ENCODE measurements at regions not wholly inside any gene's neighbourhood (a gene's known extent, or its start where the extent isn't known, plus 50 kb on each side); places are given as distances from the start of the nearest gene placed in this dataset.

DNA sequence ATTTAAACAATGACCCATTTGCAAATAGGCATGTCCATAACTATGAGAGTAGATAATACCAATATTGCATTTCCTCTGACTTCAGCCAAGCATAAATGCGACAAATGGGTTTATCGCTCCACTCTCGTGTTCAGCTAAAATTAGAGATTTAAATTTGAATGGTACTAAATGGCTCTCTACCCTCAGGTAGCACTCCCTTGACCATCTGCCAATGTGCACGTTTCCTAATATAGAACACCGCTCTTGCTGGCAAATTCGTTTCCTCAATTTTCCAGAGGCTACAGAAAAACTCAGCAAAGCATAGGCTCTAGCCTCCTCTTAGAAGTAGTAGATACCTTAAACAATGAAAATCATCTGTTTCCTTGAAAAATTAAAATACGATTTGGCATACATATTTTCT lies 251.6 kb downstream of the ADGRA3 start:
- DNase-seq, result no peak
- Histone ChIP-seq H3K79me1 (ENCODE audit: low read length) (no peaks in the 10 kb centered on the region), H3K4me2 (ENCODE audit: low read length) (no peak overlapping the region), H3K36me3 (ENCODE audit: control insufficient read depth, insufficient read depth, low read length) (no peaks in the 10 kb centered on the region), H3K79me2 (ENCODE audit: control insufficient read depth, insufficient read depth, low read length) (no peaks in the 10 kb centered on the region), H2BK120ac (ENCODE audit: low read depth, low read length) (no peak overlapping the region), H2BK15ac (replicated peaks; ENCODE audit: low read depth) (no peak overlapping the region), H2BK5ac (ENCODE audit: low read length) (no peak overlapping the region), H4K8ac (ENCODE audit: low read depth, low read length) (no peak overlapping the region), H3K4ac (ENCODE audit: low read depth, low read length) (no peak overlapping the region), H3K27me3 (ENCODE audit: insufficient read depth, low read length, poor library complexity) (no peaks in the 10 kb centered on the region), H3K9ac (ENCODE audit: low read length) (no peak overlapping the region), H3K56ac (ENCODE audit: low read length) (no peak overlapping the region), H3K4me3 (ENCODE audit: low read length) (no peak overlapping the region), H3K27ac (ENCODE audit: low read depth, low read length) (no peak overlapping the region), H4K5ac (ENCODE audit: low read length) (no peak overlapping the region), H3K23ac (ENCODE audit: low read length) (no peak overlapping the region), H3K4me1 (ENCODE audit: control insufficient read depth, low read depth, low read length) (no peaks in the 10 kb centered on the region), H3K18ac (ENCODE audit: low read length) (no peak overlapping the region), H2AK5ac (ENCODE audit: low read length) (no peak overlapping the region)
- WGBS (ENCODE audit: extremely low coverage, insufficient coverage, low lambda C conversion rate), result no CpG with 5 or more reads among the region's 7 CpGs

DNA sequence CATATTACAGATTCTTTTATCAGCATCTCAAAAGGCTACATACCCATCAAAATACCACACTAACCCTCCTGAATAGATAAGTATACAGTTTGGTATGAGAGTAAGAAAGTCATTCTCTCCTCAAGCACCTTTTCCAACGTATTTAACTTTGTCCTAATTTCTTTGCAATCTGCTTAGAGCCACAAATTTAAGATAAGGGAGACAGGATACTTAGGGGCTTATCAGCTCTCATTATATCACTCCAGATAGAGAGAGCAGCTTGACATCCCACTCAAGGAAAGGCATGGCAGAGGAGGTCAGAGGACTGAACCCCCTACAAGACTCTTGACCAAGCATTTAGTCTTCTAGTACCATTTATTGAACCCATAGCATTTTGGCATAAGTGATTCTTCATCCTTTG lies 262.4 kb downstream of the ADGRA3 start:
- H3K79me2 ChIP-seq (ENCODE audit: control insufficient read depth, insufficient read depth, low read length), result no peaks in the 10 kb centered on the region
- H3K56ac ChIP-seq (ENCODE audit: low read length), result no peak overlapping the region

DNA sequence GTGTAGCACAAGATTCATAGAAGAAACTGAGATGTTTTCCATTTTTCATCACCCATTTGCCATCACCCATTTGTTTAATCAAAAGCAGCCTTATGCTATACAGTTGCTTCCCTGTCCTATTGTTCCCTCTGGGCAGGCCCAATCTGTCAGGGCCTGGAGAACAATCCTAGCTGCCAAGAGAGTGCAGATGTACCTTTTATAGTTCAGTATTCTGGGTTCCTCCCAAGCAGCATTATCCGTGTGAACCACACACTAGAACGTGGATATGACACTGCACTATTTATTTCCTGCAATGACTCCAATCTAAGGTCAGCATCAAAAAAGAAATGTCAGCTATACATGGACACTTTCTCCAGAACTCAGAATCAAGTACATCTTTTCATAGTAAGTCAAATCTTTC lies 269.0 kb downstream of the ADGRA3 start:
- H3K18ac ChIP-seq (ENCODE audit: low read length), result no peak overlapping the region
- no peaks in the 10 kb centered on the region for H3K27me3 ChIP-seq (ENCODE audit: insufficient read depth, low read length, poor library complexity)
- no peak overlapping the region for H3K9ac ChIP-seq (ENCODE audit: low read length)
- H2BK5ac ChIP-seq (ENCODE audit: low read length), result no peak overlapping the region
- H3K4ac ChIP-seq (ENCODE audit: low read depth, low read length), result no peak overlapping the region
- no peak overlapping the region for H2AK5ac ChIP-seq (ENCODE audit: low read length)
- no peak overlapping the region for H4K8ac ChIP-seq (ENCODE audit: low read depth, low read length)
- H3K4me3 ChIP-seq (ENCODE audit: low read length), result no peak overlapping the region
- H4K5ac ChIP-seq (ENCODE audit: low read length), result no peak overlapping the region
- DNase-seq, result no peak
- no peak overlapping the region for H3K4me2 ChIP-seq (ENCODE audit: low read length)
- H3K23ac ChIP-seq (ENCODE audit: low read length), result no peak overlapping the region
- H3K36me3 ChIP-seq (ENCODE audit: control insufficient read depth, insufficient read depth, low read length), result no peaks in the 10 kb centered on the region
- no peak overlapping the region for H3K27ac ChIP-seq (ENCODE audit: low read depth, low read length)
- H3K56ac ChIP-seq (ENCODE audit: low read length), result no peak overlapping the region
- H3K4me1 ChIP-seq (ENCODE audit: control insufficient read depth, low read depth, low read length), result no peaks in the 10 kb centered on the region
- no CpG with 5 or more reads among the region's 2 CpGs for WGBS (ENCODE audit: extremely low coverage, insufficient coverage, low lambda C conversion rate)
- no peak overlapping the region for H2BK15ac ChIP-seq (replicated peaks; ENCODE audit: low read depth)
- no peaks in the 10 kb centered on the region for H3K79me1 ChIP-seq (ENCODE audit: low read length)
- H3K79me2 ChIP-seq (ENCODE audit: control insufficient read depth, insufficient read depth, low read length), result no peaks in the 10 kb centered on the region
- H2BK120ac ChIP-seq (ENCODE audit: low read depth, low read length), result no peak overlapping the region

More for the DNA sequence above, 262.4 kb downstream of the ADGRA3 start:
- no peaks in the 10 kb centered on the region for H3K4me1 ChIP-seq (ENCODE audit: control insufficient read depth, low read depth, low read length)
- no peaks in the 10 kb centered on the region for H3K36me3 ChIP-seq (ENCODE audit: control insufficient read depth, insufficient read depth, low read length)
- H3K4ac ChIP-seq (ENCODE audit: low read depth, low read length), result no peak overlapping the region
- no peak overlapping the region for H2BK5ac ChIP-seq (ENCODE audit: low read length)
- no peak overlapping the region for H3K4me2 ChIP-seq (ENCODE audit: low read length)
- no peaks in the 10 kb centered on the region for H3K27me3 ChIP-seq (ENCODE audit: insufficient read depth, low read length, poor library complexity)
- no peaks in the 10 kb centered on the region for H3K79me1 ChIP-seq (ENCODE audit: low read length)
- H2BK15ac ChIP-seq (replicated peaks; ENCODE audit: low read depth), result no peak overlapping the region
- H4K8ac ChIP-seq (ENCODE audit: low read depth, low read length), result no peak overlapping the region
- H3K9ac ChIP-seq (ENCODE audit: low read length), result no peak overlapping the region
- no peak overlapping the region for H3K27ac ChIP-seq (ENCODE audit: low read depth, low read length)
- H3K23ac ChIP-seq (ENCODE audit: low read length), result no peak overlapping the region
- no CpG with 5 or more reads among the region's 1 CpG for WGBS (ENCODE audit: extremely low coverage, insufficient coverage, low lambda C conversion rate)
- no peak overlapping the region for H3K4me3 ChIP-seq (ENCODE audit: low read length)
- no peak overlapping the region for H2BK120ac ChIP-seq (ENCODE audit: low read depth, low read length)
- no peak overlapping the region for H2AK5ac ChIP-seq (ENCODE audit: low read length)
- H3K18ac ChIP-seq (ENCODE audit: low read length), result no peak overlapping the region
- DNase-seq, result peak; percentile 79
- no peak overlapping the region for H4K5ac ChIP-seq (ENCODE audit: low read length)

GRCh38 chr4:22245294-22245693 lies 270.6 kb downstream of the ADGRA3 start:
- Histone ChIP-seq H4K5ac (ENCODE audit: low read length) (no peak overlapping the region), H3K4me1 (ENCODE audit: control insufficient read depth, low read depth, low read length) (no peaks in the 10 kb centered on the region), H3K4ac (ENCODE audit: low read depth, low read length) (no peak overlapping the region), H2BK15ac (replicated peaks; ENCODE audit: low read depth) (no peak overlapping the region), H3K9ac (ENCODE audit: low read length) (no peak overlapping the region), H3K79me2 (ENCODE audit: control insufficient read depth, insufficient read depth, low read length) (no peaks in the 10 kb centered on the region), H4K8ac (ENCODE audit: low read depth, low read length) (no peak overlapping the region), H3K27ac (ENCODE audit: low read depth, low read length) (no peak overlapping the region), H3K4me2 (ENCODE audit: low read length) (no peak overlapping the region), H3K18ac (ENCODE audit: low read length) (no peak overlapping the region), H3K4me3 (ENCODE audit: low read length) (no peak overlapping the region), H2BK5ac (ENCODE audit: low read length) (no peak overlapping the region), H3K27me3 (ENCODE audit: insufficient read depth, low read length, poor library complexity) (no peaks in the 10 kb centered on the region), H3K23ac (ENCODE audit: low read length) (no peak overlapping the region), H2AK5ac (ENCODE audit: low read length) (no peak overlapping the region), H3K56ac (ENCODE audit: low read length) (no peak overlapping the region), H3K79me1 (ENCODE audit: low read length) (no peaks in the 10 kb centered on the region), H2BK120ac (ENCODE audit: low read depth, low read length) (no peak overlapping the region), H3K36me3 (ENCODE audit: control insufficient read depth, insufficient read depth, low read length) (no peaks in the 10 kb centered on the region)
- no CpG with 5 or more reads among the region's 2 CpGs for WGBS (ENCODE audit: extremely low coverage, insufficient coverage, low lambda C conversion rate)
- no peak for DNase-seq

DNA sequence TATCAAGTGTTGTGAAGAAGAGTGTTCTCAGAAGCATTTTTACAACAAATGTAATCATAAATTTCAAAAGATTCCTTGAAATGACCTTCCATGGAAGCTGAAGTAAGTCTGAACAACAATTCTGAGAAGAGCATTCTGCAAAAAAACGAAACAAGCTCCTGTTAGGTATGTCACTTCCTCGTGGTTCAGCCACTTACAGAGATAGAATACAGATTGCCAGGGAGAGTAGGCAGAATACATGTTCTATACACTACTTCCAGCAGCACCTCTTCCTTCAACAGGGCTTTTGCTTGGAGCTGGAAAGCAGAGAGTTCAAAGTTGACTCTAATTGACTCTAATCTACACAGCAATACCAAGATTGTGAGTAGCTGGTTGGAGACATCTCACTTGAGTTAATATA lies 274.5 kb downstream of the ADGRA3 start:
- H3K18ac ChIP-seq (ENCODE audit: low read length), result no peak overlapping the region
- H3K27me3 ChIP-seq (ENCODE audit: insufficient read depth, low read length, poor library complexity), result no peaks in the 10 kb centered on the region
- H3K23ac ChIP-seq (ENCODE audit: low read length), result no peak overlapping the region
- no peak overlapping the region for H3K4me2 ChIP-seq (ENCODE audit: low read length)
- no peak overlapping the region for H3K4ac ChIP-seq (ENCODE audit: low read depth, low read length)
- H3K9ac ChIP-seq (ENCODE audit: low read length), result no peak overlapping the region
- no peak overlapping the region for H2BK15ac ChIP-seq (replicated peaks; ENCODE audit: low read depth)
- H2BK5ac ChIP-seq (ENCODE audit: low read length), result no peak overlapping the region
- no peaks in the 10 kb centered on the region for H3K79me1 ChIP-seq (ENCODE audit: low read length)
- no peak overlapping the region for H3K4me3 ChIP-seq (ENCODE audit: low read length)
- no peak overlapping the region for H4K5ac ChIP-seq (ENCODE audit: low read length)
- H2AK5ac ChIP-seq (ENCODE audit: low read length), result no peak overlapping the region
- no peaks in the 10 kb centered on the region for H3K4me1 ChIP-seq (ENCODE audit: control insufficient read depth, low read depth, low read length)
- no peak overlapping the region for H3K27ac ChIP-seq (ENCODE audit: low read depth, low read length)
- no peak overlapping the region for H3K56ac ChIP-seq (ENCODE audit: low read length)
- no peaks in the 10 kb centered on the region for H3K79me2 ChIP-seq (ENCODE audit: control insufficient read depth, insufficient read depth, low read length)
- H2BK120ac ChIP-seq (ENCODE audit: low read depth, low read length), result no peak overlapping the region
- H3K36me3 ChIP-seq (ENCODE audit: control insufficient read depth, insufficient read depth, low read length), result no peaks in the 10 kb centered on the region
- WGBS (ENCODE audit: extremely low coverage, insufficient coverage, low lambda C conversion rate), result no CpG with 5 or more reads among the region's 2 CpGs
- no peak for DNase-seq
- no peak overlapping the region for H4K8ac ChIP-seq (ENCODE audit: low read depth, low read length)

- H3K23ac ChIP-seq (ENCODE audit: low read length), result no peak overlapping the region
- H3K27me3 ChIP-seq (ENCODE audit: insufficient read depth, low read length, poor library complexity), result no peaks in the 10 kb centered on the region
- no peaks in the 10 kb centered on the region for H3K79me2 ChIP-seq (ENCODE audit: control insufficient read depth, insufficient read depth, low read length)
- H3K36me3 ChIP-seq (ENCODE audit: control insufficient read depth, insufficient read depth, low read length), result no peaks in the 10 kb centered on the region
- no peak overlapping the region for H3K4ac ChIP-seq (ENCODE audit: low read depth, low read length)
- no peak overlapping the region for H2BK5ac ChIP-seq (ENCODE audit: low read length)
- no peak overlapping the region for H3K56ac ChIP-seq (ENCODE audit: low read length)
- H3K27ac ChIP-seq (ENCODE audit: low read depth, low read length), result no peak overlapping the region
- H4K5ac ChIP-seq (ENCODE audit: low read length), result no peak overlapping the region
- H4K8ac ChIP-seq (ENCODE audit: low read depth, low read length), result no peak overlapping the region
- H2BK15ac ChIP-seq (replicated peaks; ENCODE audit: low read depth), result no peak overlapping the region
- no peak overlapping the region for H3K4me3 ChIP-seq (ENCODE audit: low read length)
- no peaks in the 10 kb centered on the region for H3K79me1 ChIP-seq (ENCODE audit: low read length)
- no peak overlapping the region for H2AK5ac ChIP-seq (ENCODE audit: low read length)
- whole genome bisulfite sequencing (ENCODE audit: extremely low coverage, insufficient coverage, low lambda C conversion rate), result no CpG with 5 or more reads among the region's 4 CpGs
- H2BK120ac ChIP-seq (ENCODE audit: low read depth, low read length), result no peak overlapping the region
- no peak for DNase-seq
- no peak overlapping the region for H3K18ac ChIP-seq (ENCODE audit: low read length)
- no peak overlapping the region for H3K4me2 ChIP-seq (ENCODE audit: low read length)
- H3K9ac ChIP-seq (ENCODE audit: low read length), result no peak overlapping the region
- H3K4me1 ChIP-seq (ENCODE audit: control insufficient read depth, low read depth, low read length), result no peaks in the 10 kb centered on the region
Measured at GRCh38 chr4:22240814-22241213, 275.1 kb downstream of the ADGRA3 start.

Data from mesendoderm (in vitro differentiated cells).